Hepatocyte (in vitro differentiated cells): ENCODE measurements at regions not wholly inside any gene's neighbourhood (a gene's known extent, or its start where the extent isn't known, plus 50 kb on each side); places are given as distances from the start of the nearest gene placed in this dataset.

ENCODE experiments used
- DNase-seq: peaks from one replicate; pipeline ENCODE4 v3.0.0-alpha.2; 2016; ENCODE audit warnings: low spot score
- H2AFZ ChIP-seq: fragments of 200-600 bp; sonication (generic); 2 replicates; pipeline ENCODE4 v1.6.0; 2016; ENCODE audit warnings: antibody characterized with exemption, mild to moderate bottlenecking
- H3K27ac ChIP-seq: fragments of 200-600 bp; sonication (generic); 2 replicates; pipeline ENCODE4 v1.5.1; 2016; ENCODE audit warnings: mild to moderate bottlenecking
- H3K27me3 ChIP-seq: fragments of 200-600 bp; sonication (generic); 2 replicates; pipeline ENCODE4 v1.6.1; 2016
- H3K36me3 ChIP-seq: fragments of 200-600 bp; sonication (generic); replicated peaks from 2 replicates; pipeline ENCODE4 v1.5.1; 2016; ENCODE audit warnings: low read depth; ENCODE audit not compliant: insufficient read depth
- H3K4me1 ChIP-seq: fragments of 200-600 bp; sonication (generic); 2 replicates; pipeline ENCODE4 v1.5.1; 2016; ENCODE audit warnings: mild to moderate bottlenecking, moderate library complexity; ENCODE audit not compliant: insufficient read depth
- H3K4me2 ChIP-seq: fragments of 200-600 bp; sonication (generic); 2 replicates; pipeline ENCODE4 v1.6.0; 2016
- H3K4me3 ChIP-seq: fragments of 200-600 bp; sonication (generic); 2 replicates; pipeline ENCODE4 v1.5.1; 2016; ENCODE audit warnings: mild to moderate bottlenecking
- H3K79me2 ChIP-seq: fragments of 200-600 bp; sonication (generic); 2 replicates; pipeline ENCODE4 v1.6.0; 2017; ENCODE audit warnings: mild to moderate bottlenecking
- H3K9me2 ChIP-seq: fragments of 200-600 bp; sonication (generic); replicated peaks from 2 replicates; pipeline ENCODE4 v1.6.0; 2017; ENCODE audit warnings: mild to moderate bottlenecking; ENCODE audit not compliant: insufficient read depth
- H3K9me3 ChIP-seq: fragments of 200-600 bp; sonication (generic); 2 replicates; pipeline ENCODE4 v1.5.1; 2016; ENCODE audit warnings: low read depth, mild to moderate bottlenecking
- H4K20me1 ChIP-seq: fragments of 200-600 bp; sonication (generic); 2 replicates; pipeline ENCODE4 v1.6.0; 2016; ENCODE audit warnings: mild to moderate bottlenecking; ENCODE audit not compliant: insufficient read depth, poor library complexity, severe bottlenecking
- CTCF ChIP-seq: fragments of 200-600 bp; sonication (generic); IDR thresholded peaks from 2 replicates; pipeline ENCODE4 v1.5.1; 2016; ENCODE audit warnings: antibody characterized with exemption, mild to moderate bottlenecking; ENCODE audit not compliant: poor library complexity
- EZH2 ChIP-seq: fragments of 200-600 bp; sonication (generic); IDR thresholded peaks from 2 replicates; pipeline ENCODE4 v1.6.1; 2016; ENCODE audit warnings: antibody characterized with exemption, mild to moderate bottlenecking, borderline replicate concordance
- EZH2phosphoT487 ChIP-seq: fragments of 200-600 bp; sonication (generic); IDR thresholded peaks from one replicate; pipeline ENCODE4 v1.6.1; 2018; ENCODE audit warnings: antibody characterized with exemption, mild to moderate bottlenecking, low read depth, moderate library complexity; ENCODE audit not compliant: unreplicated experiment, severe bottlenecking
- WGBS: methylation state at CpG from one replicate; pipeline ENCODE4 v1.1.6; 2016; ENCODE audit warnings: low lambda C conversion rate; ENCODE audit errors: missing lambda C conversion rate; 5-methylcytosine and 5-hydroxymethylcytosine counted together

GRCh38 chr2:46821600-46821999 lies 94.0 kb downstream of the MCFD2 start:
- no peak overlapping the region for H3K27ac ChIP-seq
- no peak for DNase-seq
- no peaks in the 10 kb centered on the region for H3K9me2 ChIP-seq
- H3K79me2 ChIP-seq: no peaks in the 10 kb centered on the region
- no peaks in the 10 kb centered on the region for H3K27me3 ChIP-seq
- H3K4me2 ChIP-seq: no peak overlapping the region
- H3K36me3 ChIP-seq: no peaks in the 10 kb centered on the region
- TF ChIP-seq EZH2phosphoT487 (no peak), CTCF (no peak), EZH2 (no peak)
- no peaks in the 10 kb centered on the region for H3K4me1 ChIP-seq
- WGBS: 91% methylated on average over 2 of the region's 2 CpGs
- H3K4me3 ChIP-seq: no peak overlapping the region
- no peaks in the 10 kb centered on the region for H4K20me1 ChIP-seq
- no peaks in the 10 kb centered on the region for H3K9me3 ChIP-seq
- H2AFZ ChIP-seq: no peak overlapping the region

- no peaks in the 10 kb centered on the region for H3K36me3 ChIP-seq
- no peak for DNase-seq
- 83% methylated on average over 2 of the region's 2 CpGs for WGBS
- H3K9me3 ChIP-seq: no peaks in the 10 kb centered on the region
- H3K9me2 ChIP-seq: no peaks in the 10 kb centered on the region
- H3K27ac ChIP-seq: no peak overlapping the region
- TF ChIP-seq EZH2: no peak
- no peak for TF ChIP-seq EZH2phosphoT487
- TF ChIP-seq CTCF: no peak
- no peak overlapping the region for H2AFZ ChIP-seq
- H3K4me2 ChIP-seq: no peak overlapping the region
- H3K79me2 ChIP-seq: no peaks in the 10 kb centered on the region
- H3K4me1 ChIP-seq: peaks cover 7% of the 10 kb centered on the region
- H4K20me1 ChIP-seq: no peaks in the 10 kb centered on the region
- H3K4me3 ChIP-seq: no peak overlapping the region
- no peaks in the 10 kb centered on the region for H3K27me3 ChIP-seq
Measured at GRCh38 chr2:46818819-46819218, 96.8 kb downstream of the MCFD2 start.

GRCh38 chr2:46818141-46818621 lies 97.4 kb downstream of the MCFD2 start:
- Histone ChIP-seq H3K27me3 (no peaks in the 10 kb centered on the region), H3K9me3 (no peaks in the 10 kb centered on the region), H3K9me2 (no peaks in the 10 kb centered on the region), H2AFZ (no peak overlapping the region), H3K4me2 (no peak overlapping the region), H3K36me3 (no peaks in the 10 kb centered on the region), H4K20me1 (no peaks in the 10 kb centered on the region), H3K4me1 (peaks cover 13% of the 10 kb centered on the region), H3K4me3 (no peak overlapping the region), H3K79me2 (no peaks in the 10 kb centered on the region), H3K27ac (no peak overlapping the region)
- 88% methylated on average over 6 of the region's 6 CpGs for WGBS
- TF ChIP-seq EZH2phosphoT487: no peak
- no peak for TF ChIP-seq EZH2
- TF ChIP-seq CTCF: no peak
- no peak for DNase-seq
